ENCODE measurements at regions not wholly inside any gene's neighbourhood (a gene's known extent, or its start where the extent isn't known, plus 50 kb on each side); places are given as distances from the start of the nearest gene placed in this dataset.

DNA sequence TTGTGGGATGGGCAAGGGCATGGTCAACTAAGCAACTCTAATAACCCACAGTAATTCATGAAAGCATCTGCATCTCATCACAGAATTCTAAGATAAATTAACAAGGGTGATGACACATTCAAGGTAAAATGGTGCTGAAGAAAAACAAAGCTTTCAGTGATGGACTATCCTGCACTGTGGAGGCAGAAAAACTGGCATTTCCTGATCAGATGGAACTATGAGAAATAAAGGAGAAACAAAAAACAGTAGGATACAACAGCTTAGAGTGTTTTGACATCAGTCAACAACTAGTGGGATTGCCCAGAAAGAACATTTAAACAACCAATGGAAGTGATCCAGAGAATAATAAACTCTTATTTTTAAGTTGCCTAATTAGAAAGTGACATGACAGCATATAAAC lies 327.0 kb downstream of the KLF5 start:
- H3K9ac ChIP-seq (ENCODE audit: low read length) = no peak overlapping the region
- no peak overlapping the region for H3K27ac ChIP-seq (ENCODE audit: low read depth, low read length)
- no peaks in the 10 kb centered on the region for H3K27me3 ChIP-seq (ENCODE audit: control insufficient read depth, insufficient read depth, low read length)
- no peaks in the 10 kb centered on the region for H3K36me3 ChIP-seq (ENCODE audit: control insufficient read depth, insufficient read depth, low read length)
- no peak overlapping the region for H3K4me3 ChIP-seq (ENCODE audit: low read length)
- no peaks in the 10 kb centered on the region for H3K4me1 ChIP-seq (ENCODE audit: control insufficient read depth, insufficient read depth, low read length)

GRCh38 chr13:73372666-73373627 lies 314.1 kb downstream of the KLF5 start:
- no peak overlapping the region for H3K9ac ChIP-seq (ENCODE audit: low read length)
- no peaks in the 10 kb centered on the region for H3K27me3 ChIP-seq (ENCODE audit: control insufficient read depth, insufficient read depth, low read length)
- H3K36me3 ChIP-seq (ENCODE audit: control insufficient read depth, insufficient read depth, low read length) = no peaks in the 10 kb centered on the region
- no peak overlapping the region for H3K4me3 ChIP-seq (ENCODE audit: low read length)
- H3K4me1 ChIP-seq (ENCODE audit: control insufficient read depth, insufficient read depth, low read length) = no peaks in the 10 kb centered on the region
- H3K27ac ChIP-seq (ENCODE audit: low read depth, low read length) = no peak overlapping the region

DNA sequence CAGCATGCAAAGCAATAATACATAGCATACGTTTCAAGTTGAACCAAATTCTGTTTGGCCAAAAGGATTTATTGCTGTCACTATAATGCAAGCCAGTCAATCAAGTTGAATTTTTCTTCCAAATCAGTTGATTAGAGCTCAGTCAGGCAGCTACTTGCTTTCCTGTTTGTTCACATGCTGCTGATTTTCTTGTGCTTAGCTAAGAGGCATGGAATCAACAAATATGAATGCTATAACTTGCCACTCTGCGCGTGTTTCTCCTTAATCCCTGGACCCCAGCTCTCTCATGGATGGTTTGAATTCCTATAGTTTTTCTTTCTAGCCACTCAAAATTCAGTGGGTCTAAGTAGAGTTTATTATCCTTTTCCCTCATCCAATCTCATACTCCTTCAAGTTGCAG lies 311.3 kb downstream of the KLF5 start:
- Histone ChIP-seq H3K9ac (ENCODE audit: low read length) (no peak overlapping the region), H3K4me1 (ENCODE audit: control insufficient read depth, insufficient read depth, low read length) (no peaks in the 10 kb centered on the region), H3K36me3 (ENCODE audit: control insufficient read depth, insufficient read depth, low read length) (no peaks in the 10 kb centered on the region), H3K27ac (ENCODE audit: low read depth, low read length) (no peak overlapping the region), H3K4me3 (ENCODE audit: low read length) (no peak overlapping the region), H3K27me3 (ENCODE audit: control insufficient read depth, insufficient read depth, low read length) (no peaks in the 10 kb centered on the region)

GRCh38 chr13:73369095-73369494 lies 310.3 kb downstream of the KLF5 start:
- Histone ChIP-seq H3K4me3 (ENCODE audit: low read length) (no peak overlapping the region), H3K27ac (ENCODE audit: low read depth, low read length) (no peak overlapping the region), H3K27me3 (ENCODE audit: control insufficient read depth, insufficient read depth, low read length) (no peaks in the 10 kb centered on the region), H3K36me3 (ENCODE audit: control insufficient read depth, insufficient read depth, low read length) (no peaks in the 10 kb centered on the region), H3K9ac (ENCODE audit: low read length) (no peak overlapping the region), H3K4me1 (ENCODE audit: control insufficient read depth, insufficient read depth, low read length) (no peaks in the 10 kb centered on the region)

- Histone ChIP-seq H3K9ac (ENCODE audit: low read length) (no peak overlapping the region), H3K27ac (ENCODE audit: low read depth, low read length) (no peak overlapping the region), H3K27me3 (ENCODE audit: control insufficient read depth, insufficient read depth, low read length) (no peaks in the 10 kb centered on the region), H3K4me3 (ENCODE audit: low read length) (no peak overlapping the region), H3K4me1 (ENCODE audit: control insufficient read depth, insufficient read depth, low read length) (no peaks in the 10 kb centered on the region), H3K36me3 (ENCODE audit: control insufficient read depth, insufficient read depth, low read length) (no peaks in the 10 kb centered on the region)
Observed at GRCh38 chr13:73368608-73369007, 309.8 kb downstream of the KLF5 start.

DNA sequence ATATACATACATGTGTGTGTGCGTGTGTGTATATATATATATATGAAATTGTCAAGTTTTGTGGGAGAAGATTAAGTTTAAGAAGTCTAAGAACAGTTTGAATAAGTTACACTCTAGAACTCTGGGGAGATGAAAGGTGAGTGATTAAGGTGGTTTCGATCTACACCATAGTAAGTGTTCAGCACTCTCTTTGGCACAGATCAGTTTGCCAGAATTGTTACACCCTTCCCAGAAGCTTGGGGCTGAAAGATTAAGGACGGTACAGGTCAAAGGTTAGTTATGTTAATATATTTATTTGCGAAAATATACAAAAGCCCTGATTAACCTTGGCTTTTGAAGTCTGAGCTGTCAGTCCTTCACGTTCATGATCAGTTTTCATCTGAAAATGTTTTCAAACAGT lies 309.1 kb downstream of the KLF5 start:
- H3K4me3 ChIP-seq (ENCODE audit: low read length) = no peak overlapping the region
- no peaks in the 10 kb centered on the region for H3K27me3 ChIP-seq (ENCODE audit: control insufficient read depth, insufficient read depth, low read length)
- no peak overlapping the region for H3K27ac ChIP-seq (ENCODE audit: low read depth, low read length)
- no peaks in the 10 kb centered on the region for H3K4me1 ChIP-seq (ENCODE audit: control insufficient read depth, insufficient read depth, low read length)
- H3K36me3 ChIP-seq (ENCODE audit: control insufficient read depth, insufficient read depth, low read length) = no peaks in the 10 kb centered on the region
- no peak overlapping the region for H3K9ac ChIP-seq (ENCODE audit: low read length)

- Histone ChIP-seq H3K27ac (ENCODE audit: low read depth, low read length) (no peak overlapping the region), H3K4me3 (ENCODE audit: low read length) (no peak overlapping the region), H3K4me1 (ENCODE audit: control insufficient read depth, insufficient read depth, low read length) (no peaks in the 10 kb centered on the region)
Observed at GRCh38 chr13:73366241-73366640, 307.4 kb downstream of the KLF5 start.

GRCh38 chr13:73365681-73366080 lies 306.9 kb downstream of the KLF5 start:
- Histone ChIP-seq H3K36me3 (ENCODE audit: control insufficient read depth, insufficient read depth, low read length) (no peaks in the 10 kb centered on the region), H3K27me3 (ENCODE audit: control insufficient read depth, insufficient read depth, low read length) (no peaks in the 10 kb centered on the region), H3K4me1 (ENCODE audit: control insufficient read depth, insufficient read depth, low read length) (no peaks in the 10 kb centered on the region), H3K9ac (ENCODE audit: low read length) (no peak overlapping the region), H3K4me3 (ENCODE audit: low read length) (no peak overlapping the region), H3K27ac (ENCODE audit: low read depth, low read length) (no peak overlapping the region)

More at GRCh38 chr13:73366241-73366640, 307.4 kb downstream of the KLF5 start:
- no peak overlapping the region for H3K9ac ChIP-seq (ENCODE audit: low read length)
- no peaks in the 10 kb centered on the region for H3K27me3 ChIP-seq (ENCODE audit: control insufficient read depth, insufficient read depth, low read length)
- H3K36me3 ChIP-seq (ENCODE audit: control insufficient read depth, insufficient read depth, low read length) = no peaks in the 10 kb centered on the region

GRCh38 chr13:73365252-73365651 lies 306.4 kb downstream of the KLF5 start:
- no peaks in the 10 kb centered on the region for H3K4me1 ChIP-seq (ENCODE audit: control insufficient read depth, insufficient read depth, low read length)
- H3K27me3 ChIP-seq (ENCODE audit: control insufficient read depth, insufficient read depth, low read length) = no peaks in the 10 kb centered on the region
- H3K4me3 ChIP-seq (ENCODE audit: low read length) = no peak overlapping the region
- no peak overlapping the region for H3K9ac ChIP-seq (ENCODE audit: low read length)
- H3K36me3 ChIP-seq (ENCODE audit: control insufficient read depth, insufficient read depth, low read length) = no peaks in the 10 kb centered on the region
- no peak overlapping the region for H3K27ac ChIP-seq (ENCODE audit: low read depth, low read length)

- H3K9ac ChIP-seq (ENCODE audit: low read length) = no peak overlapping the region
- no peaks in the 10 kb centered on the region for H3K36me3 ChIP-seq (ENCODE audit: control insufficient read depth, insufficient read depth, low read length)
- H3K27me3 ChIP-seq (ENCODE audit: control insufficient read depth, insufficient read depth, low read length) = no peaks in the 10 kb centered on the region
- no peaks in the 10 kb centered on the region for H3K4me1 ChIP-seq (ENCODE audit: control insufficient read depth, insufficient read depth, low read length)
- no peak overlapping the region for H3K4me3 ChIP-seq (ENCODE audit: low read length)
- H3K27ac ChIP-seq (ENCODE audit: low read depth, low read length) = no peak overlapping the region
Observed at GRCh38 chr13:73364736-73365135, 305.9 kb downstream of the KLF5 start.

- H3K9ac ChIP-seq (ENCODE audit: low read length) = no peak overlapping the region
- H3K4me1 ChIP-seq (ENCODE audit: control insufficient read depth, insufficient read depth, low read length) = no peaks in the 10 kb centered on the region
- no peak overlapping the region for H3K27ac ChIP-seq (ENCODE audit: low read depth, low read length)
- no peak overlapping the region for H3K4me3 ChIP-seq (ENCODE audit: low read length)
- H3K27me3 ChIP-seq (ENCODE audit: control insufficient read depth, insufficient read depth, low read length) = no peaks in the 10 kb centered on the region
- H3K36me3 ChIP-seq (ENCODE audit: control insufficient read depth, insufficient read depth, low read length) = no peaks in the 10 kb centered on the region
Observed at GRCh38 chr13:73358606-73359095, 299.8 kb downstream of the KLF5 start.

DNA sequence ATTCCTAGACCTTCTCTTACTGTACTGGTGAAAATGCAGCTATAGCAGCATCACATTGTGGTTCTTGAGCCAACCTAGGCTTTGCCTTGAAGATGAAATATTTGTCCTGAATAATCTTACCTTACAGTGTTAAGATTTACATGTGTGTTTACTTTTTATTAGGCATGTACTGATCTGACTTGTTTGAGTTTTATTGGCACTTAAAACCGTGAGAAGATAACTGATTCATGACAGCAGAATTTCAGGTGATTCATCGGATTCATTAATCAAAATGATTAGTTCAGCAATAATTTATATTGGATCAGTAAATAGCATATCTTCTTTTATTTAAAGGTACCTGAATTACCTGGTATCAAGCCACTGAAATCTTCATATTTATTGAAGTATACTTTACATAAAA lies 296.3 kb downstream of the KLF5 start:
- Histone ChIP-seq H3K36me3 (ENCODE audit: control insufficient read depth, insufficient read depth, low read length) (no peaks in the 10 kb centered on the region), H3K27ac (ENCODE audit: low read depth, low read length) (no peak overlapping the region), H3K4me1 (ENCODE audit: control insufficient read depth, insufficient read depth, low read length) (no peaks in the 10 kb centered on the region), H3K4me3 (ENCODE audit: low read length) (no peak overlapping the region), H3K27me3 (ENCODE audit: control insufficient read depth, insufficient read depth, low read length) (no peaks in the 10 kb centered on the region), H3K9ac (ENCODE audit: low read length) (no peak overlapping the region)

DNA sequence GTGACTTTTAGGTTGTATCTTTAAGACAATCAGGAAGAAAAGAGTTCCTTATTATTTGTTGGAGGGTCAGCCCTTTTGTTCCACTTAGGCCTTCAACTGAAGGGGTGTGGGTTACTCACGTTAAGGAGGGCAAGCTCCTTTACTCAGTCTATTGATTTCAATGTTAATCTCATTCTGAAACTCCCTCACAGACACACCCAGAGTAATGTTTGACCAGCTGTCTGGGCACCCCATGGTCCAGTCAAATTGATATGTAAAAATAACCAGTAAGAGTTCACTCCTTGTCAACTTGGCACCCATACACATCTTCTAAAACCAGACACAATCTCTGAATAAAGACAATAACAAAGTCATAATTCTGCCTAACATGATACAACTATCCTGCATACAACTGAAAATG lies 292.9 kb downstream of the KLF5 start:
- no peaks in the 10 kb centered on the region for H3K36me3 ChIP-seq (ENCODE audit: control insufficient read depth, insufficient read depth, low read length)
- H3K9ac ChIP-seq (ENCODE audit: low read length) = no peak overlapping the region
- no peak overlapping the region for H3K4me3 ChIP-seq (ENCODE audit: low read length)
- H3K27ac ChIP-seq (ENCODE audit: low read depth, low read length) = no peak overlapping the region
- no peaks in the 10 kb centered on the region for H3K4me1 ChIP-seq (ENCODE audit: control insufficient read depth, insufficient read depth, low read length)
- no peaks in the 10 kb centered on the region for H3K27me3 ChIP-seq (ENCODE audit: control insufficient read depth, insufficient read depth, low read length)

Measured in rectal smooth muscle tissue (tissue), 1 donor.